Natural killer cell treated with Interleukin-12 subunit alpha and Interleukin-12 subunit beta and Interleukin-15 and Interleukin-18, amount 100 ng/mL, for 72 hours (primary cell): ENCODE measurements at regions not wholly inside any gene's neighbourhood (a gene's known extent, or its start where the extent isn't known, plus 50 kb on each side); places are given as distances from the start of the nearest gene placed in this dataset.
"Not testable (repeated sequence)": the region's sequence is repeated elsewhere in the genome, so short reads cannot be mapped to it uniquely, and the experiment has no call there.

Experiments used
- ATAC-seq, 2 donors: fragments of 150-1000 bp; cut with Tn5 transposase in 1 of 2; sonication (Bioruptor Pico), chemical (Tn5 transposase) in 1 of 2; 2 replicates each; pipeline ENCODE4 v1.10.0; 2021
- DNase-seq: peaks from one replicate; pipeline ENCODE4 v3.0.0; 2022; ENCODE audit warnings: low spot score
- H3K27ac Mint-ChIP-seq, 2 donors: 1 replicate in 1 of 2; 2 replicates in 1 of 2; pipeline ENCODE4 v1.8.0; 2022; ENCODE audit warnings: mixed read lengths in 2 of 2, mild to moderate bottlenecking in 1 of 2, moderate library complexity in 1 of 2
- H3K27me3 Mint-ChIP-seq, 2 donors: 1 replicate in 1 of 2; 2 replicates in 1 of 2; pipeline ENCODE4 v1.8.0; 2022; ENCODE audit warnings: mixed read lengths in 2 of 2
- H3K36me3 Mint-ChIP-seq: one replicate; pipeline ENCODE4 v1.8.0; 2022; ENCODE audit warnings: mixed read lengths
- H3K4me1 Mint-ChIP-seq, 2 donors: 1 replicate in 1 of 2; 2 replicates in 1 of 2; pipeline ENCODE4 v1.8.0; 2022; ENCODE audit warnings: low read depth in 2 of 2, mixed read lengths in 2 of 2, mild to moderate bottlenecking in 1 of 2
- H3K4me3 Mint-ChIP-seq: one replicate; pipeline ENCODE4 v1.8.0; 2022; ENCODE audit warnings: mixed read lengths
- H3K9me3 Mint-ChIP-seq: 2 replicates; pipeline ENCODE4 v1.8.0; 2022; ENCODE audit warnings: mixed read lengths

DNA sequence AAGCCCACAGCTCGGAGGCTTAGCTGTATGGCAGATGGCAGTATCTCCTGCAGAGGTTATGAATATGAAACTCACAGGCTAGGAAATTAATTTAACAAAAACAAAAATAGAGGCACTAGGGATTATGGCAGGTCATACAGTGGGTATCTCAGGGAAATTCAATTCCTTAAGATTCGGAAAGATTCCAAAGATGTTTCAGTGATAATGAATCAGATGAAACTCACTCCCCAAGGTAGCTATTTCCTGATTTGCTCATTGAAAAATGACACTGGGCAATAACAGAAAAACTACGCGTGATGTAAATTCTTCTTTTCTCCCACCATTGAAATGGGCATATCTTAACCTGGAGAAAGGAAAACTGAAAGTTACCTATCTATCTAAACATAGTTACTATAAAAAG is 414.1 kb downstream of the STK39 start:
- peaks cover 6 to 15% of the 10 kb centered on the region in 2 donors for H3K27me3 Mint-ChIP-seq
- no peaks in the 10 kb centered on the region for H3K9me3 Mint-ChIP-seq
- H3K36me3 Mint-ChIP-seq, result no peaks in the 10 kb centered on the region
- no peak for ATAC-seq
- DNase-seq, result no peak
- no peaks in the 10 kb centered on the region for H3K4me1 Mint-ChIP-seq
- H3K4me3 Mint-ChIP-seq, result no peak overlapping the region
- H3K27ac Mint-ChIP-seq, result no peak overlapping the region

DNA sequence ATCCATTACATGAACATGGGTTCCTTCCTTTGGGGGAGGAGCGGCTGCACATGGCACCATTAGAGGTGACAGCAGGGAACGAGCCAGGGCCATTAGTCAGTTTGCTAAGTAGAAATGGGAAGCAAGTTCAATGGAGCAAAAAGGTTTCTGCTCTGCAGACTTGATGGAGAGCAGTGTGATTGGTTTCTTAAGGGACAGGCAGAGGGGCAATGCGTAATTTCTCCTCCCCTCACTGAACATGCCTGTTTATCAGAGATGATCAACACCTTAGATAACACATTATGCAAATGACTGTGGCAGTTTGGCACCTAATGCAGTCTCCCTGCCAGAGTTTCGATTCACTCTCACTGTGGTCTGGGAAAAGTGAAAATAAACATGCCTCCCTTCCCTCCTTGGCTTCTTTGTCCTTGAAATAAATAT is 414.5 kb downstream of the STK39 start:
- Mint-ChIP-seq H3K4me3 (no peak overlapping the region), H3K27ac (no peak overlapping the region), H3K4me1 (no peaks in the 10 kb centered on the region), H3K36me3 (no peaks in the 10 kb centered on the region), H3K9me3 (no peaks in the 10 kb centered on the region), H3K27me3 (peaks cover 6 to 15% of the 10 kb centered on the region in 2 donors)
- DNase-seq (no peak), ATAC-seq (no peak)

DNA sequence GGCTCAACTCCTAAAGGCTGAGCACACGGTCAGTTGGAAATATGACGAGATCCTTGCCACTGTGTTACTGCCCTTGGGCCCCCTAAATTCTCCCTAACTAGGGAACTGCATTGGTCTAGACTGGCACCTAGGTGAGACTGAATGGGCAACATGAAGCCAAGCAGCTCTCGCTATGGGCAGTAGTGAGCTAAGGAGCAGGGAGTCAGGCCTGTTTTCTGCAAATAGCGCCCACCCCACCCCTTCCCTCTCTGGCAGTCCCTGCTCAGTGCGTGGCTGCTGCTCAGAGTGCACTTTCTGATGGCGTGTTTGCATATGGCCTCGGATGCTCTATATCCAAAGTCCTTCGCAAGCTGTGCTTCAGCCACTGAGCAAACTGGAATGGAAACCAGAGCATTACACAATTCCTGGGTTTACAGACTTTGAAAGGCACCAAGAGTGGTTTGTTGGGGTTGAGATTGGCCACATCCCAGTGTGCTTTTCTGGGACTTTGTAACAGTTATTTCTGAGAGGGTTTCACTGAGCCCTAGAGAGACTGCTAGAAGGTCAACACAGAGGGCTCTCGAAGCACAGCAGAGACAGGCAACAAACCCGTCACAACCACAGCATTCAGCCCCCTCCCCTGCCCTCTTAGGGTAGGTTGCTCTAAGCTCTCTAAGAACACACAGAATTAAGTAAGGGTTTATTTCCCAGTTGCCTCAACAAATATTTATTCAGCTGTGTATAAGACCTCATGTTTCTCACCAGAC is 419.9 kb downstream of the STK39 start:
- ATAC-seq, result peak in 1 of 2 donors; percentile 25
- Mint-ChIP-seq H3K9me3 (no peaks in the 10 kb centered on the region), H3K27ac (no peak overlapping the region), H3K36me3 (no peaks in the 10 kb centered on the region), H3K4me3 (no peak overlapping the region), H3K27me3 (peaks cover 8 to 18% of the 10 kb centered on the region in 2 donors), H3K4me1 (no peaks in the 10 kb centered on the region)
- DNase-seq, result no peak

DNA sequence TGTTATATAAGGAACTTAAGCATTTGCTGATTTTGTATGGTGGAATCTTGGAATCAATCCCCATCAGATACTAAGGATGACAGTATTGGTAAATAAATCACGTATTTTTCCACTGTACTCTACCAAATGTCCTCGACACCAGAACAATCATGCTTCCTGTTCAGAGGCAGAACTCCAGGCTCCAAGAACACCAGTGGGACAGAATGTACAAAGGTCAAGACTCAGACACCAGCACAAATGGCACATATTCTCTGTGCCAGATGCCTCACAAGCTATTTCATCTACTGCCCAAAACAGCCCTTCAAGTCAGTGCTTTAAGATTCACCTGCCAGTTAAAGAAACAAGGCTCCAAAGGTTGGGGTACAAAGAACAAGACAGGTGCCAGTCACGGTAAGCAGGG is 420.5 kb downstream of the STK39 start:
- Mint-ChIP-seq H3K27me3 (peaks cover 8 to 21% of the 10 kb centered on the region in 2 donors), H3K36me3 (no peaks in the 10 kb centered on the region), H3K9me3 (no peaks in the 10 kb centered on the region), H3K4me3 (no peak overlapping the region), H3K4me1 (no peaks in the 10 kb centered on the region), H3K27ac (no peak overlapping the region)
- DNase-seq (no peak), ATAC-seq (no peak)

DNA sequence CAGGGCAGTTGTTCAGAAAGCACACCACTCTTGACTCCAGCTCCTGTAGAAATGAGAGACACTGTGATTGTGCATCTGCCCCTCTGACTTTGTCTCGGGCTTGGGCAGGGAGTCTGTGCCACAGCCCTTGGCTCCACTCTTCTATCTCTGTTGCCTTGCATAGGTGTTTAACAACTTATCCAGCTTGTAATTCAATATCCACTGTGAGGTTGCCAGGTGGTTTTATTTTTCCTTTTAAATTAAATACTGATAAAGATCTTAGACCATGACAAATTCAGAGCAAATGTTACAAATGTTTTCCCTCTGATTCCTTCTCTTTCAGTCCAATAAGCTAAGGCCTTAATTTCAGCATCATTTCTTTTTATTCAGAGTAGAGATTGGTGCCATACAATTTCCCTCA is 421.7 kb downstream of the STK39 start:
- Mint-ChIP-seq H3K27me3 (peaks cover 4 to 10% of the 10 kb centered on the region in 2 donors), H3K4me3 (no peak overlapping the region), H3K36me3 (no peaks in the 10 kb centered on the region)

DNA sequence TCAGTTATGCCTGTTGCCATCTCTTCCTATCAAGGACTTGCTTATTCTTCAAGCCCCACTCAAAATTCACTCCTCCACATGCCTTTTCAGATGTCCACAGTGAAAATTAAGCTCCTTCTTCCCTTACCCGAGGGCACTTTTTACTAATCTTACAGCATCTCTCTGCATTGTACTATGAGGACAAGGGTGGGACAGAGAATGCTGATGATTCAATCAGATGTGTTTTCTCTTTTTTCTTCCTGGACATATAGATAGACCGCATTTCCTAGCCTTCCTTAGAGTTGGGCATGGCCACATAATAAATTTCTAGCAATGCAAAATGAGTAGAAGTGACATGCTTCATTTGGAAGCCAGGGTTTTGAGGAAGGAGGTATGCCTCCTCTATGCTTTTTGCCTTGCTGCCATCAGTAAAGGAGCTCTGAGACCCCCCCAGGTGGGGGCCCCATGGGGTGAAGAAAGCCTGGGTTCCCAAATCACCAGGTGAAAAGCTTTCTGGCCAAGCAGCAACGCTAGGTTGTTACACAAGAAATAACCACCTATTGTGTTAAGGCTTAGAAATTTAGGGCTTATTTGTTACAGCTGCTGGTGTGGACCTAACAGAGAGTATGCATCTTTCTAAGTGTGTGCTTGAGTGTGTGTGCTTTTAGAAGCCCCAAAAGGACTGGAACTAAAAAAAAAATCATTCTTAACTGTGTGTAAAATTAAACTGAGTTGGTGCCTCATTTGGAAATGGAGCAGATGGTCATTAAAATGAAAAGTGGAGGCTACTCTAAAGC is 424.5 kb downstream of the STK39 start:
- ATAC-seq, result no peak
- no peak overlapping the region for H3K27ac Mint-ChIP-seq

More for the DNA sequence above, 421.7 kb downstream of the STK39 start:
- Mint-ChIP-seq H3K27ac (no peak overlapping the region), H3K9me3 (no peaks in the 10 kb centered on the region), H3K4me1 (no peaks in the 10 kb centered on the region)
- DNase-seq, result no peak
- ATAC-seq, result no peak

DNA sequence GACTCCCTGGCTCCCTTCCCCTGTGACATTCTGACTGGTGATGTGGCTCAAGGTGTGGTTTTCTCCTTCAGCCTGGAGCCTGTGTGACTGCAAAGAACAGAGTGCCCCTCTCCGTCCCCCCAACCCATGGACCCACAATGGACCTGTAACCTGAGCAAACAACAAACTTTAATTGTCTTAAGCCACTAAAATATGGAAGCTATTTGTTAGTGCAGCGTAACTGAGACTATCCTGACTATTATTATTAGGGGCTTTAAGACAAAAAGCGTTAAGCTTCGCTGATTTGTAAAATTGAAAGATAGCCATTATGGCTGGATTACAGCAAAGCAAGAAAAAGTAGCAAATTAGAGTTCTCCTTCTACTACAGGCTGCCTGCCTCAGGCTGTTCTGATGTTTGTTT is 426.9 kb downstream of the STK39 start:
- no peak overlapping the region for H3K4me3 Mint-ChIP-seq
- no peak overlapping the region for H3K27ac Mint-ChIP-seq
- ATAC-seq, result no peak
- no peaks in the 10 kb centered on the region for H3K4me1 Mint-ChIP-seq
- no peak for DNase-seq
- H3K9me3 Mint-ChIP-seq, result no peaks in the 10 kb centered on the region
- H3K36me3 Mint-ChIP-seq, result no peaks in the 10 kb centered on the region
- peaks cover 9 to 12% of the 10 kb centered on the region in 2 donors for H3K27me3 Mint-ChIP-seq

More for the DNA sequence above, 424.5 kb downstream of the STK39 start:
- H3K27me3 Mint-ChIP-seq, result peaks cover 7% of the 10 kb centered on the region in 2 donors
- no peak overlapping the region for H3K4me3 Mint-ChIP-seq
- H3K9me3 Mint-ChIP-seq, result no peaks in the 10 kb centered on the region
- DNase-seq, result no peak
- H3K4me1 Mint-ChIP-seq, result no peaks in the 10 kb centered on the region
- no peaks in the 10 kb centered on the region for H3K36me3 Mint-ChIP-seq

DNA sequence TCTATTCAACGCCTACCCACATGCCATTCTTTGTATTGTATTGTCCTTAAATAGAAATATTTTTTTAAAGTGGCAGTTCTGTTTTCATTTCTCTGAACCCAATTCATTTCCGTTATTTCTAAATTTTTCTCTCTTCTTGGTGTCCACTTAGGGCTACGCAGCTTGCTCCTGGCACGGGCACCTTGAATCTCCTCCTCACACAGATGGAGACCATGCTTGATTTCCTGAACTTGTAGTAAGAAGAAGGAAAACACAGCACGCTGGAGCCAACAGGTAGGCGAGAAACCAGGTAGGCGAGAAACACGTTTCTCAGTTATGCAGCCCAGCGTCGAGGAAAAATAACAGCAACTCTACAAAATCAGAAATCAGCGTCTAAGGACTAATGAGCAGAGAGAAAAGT is 428.9 kb downstream of the STK39 start:
- Mint-ChIP-seq H3K9me3 (no peaks in the 10 kb centered on the region), H3K4me3 (no peak overlapping the region), H3K36me3 (no peaks in the 10 kb centered on the region), H3K27me3 (peaks cover 9 to 12% of the 10 kb centered on the region in 2 donors), H3K27ac (no peak overlapping the region), H3K4me1 (no peaks in the 10 kb centered on the region)
- no peak for ATAC-seq
- no peak for DNase-seq

DNA sequence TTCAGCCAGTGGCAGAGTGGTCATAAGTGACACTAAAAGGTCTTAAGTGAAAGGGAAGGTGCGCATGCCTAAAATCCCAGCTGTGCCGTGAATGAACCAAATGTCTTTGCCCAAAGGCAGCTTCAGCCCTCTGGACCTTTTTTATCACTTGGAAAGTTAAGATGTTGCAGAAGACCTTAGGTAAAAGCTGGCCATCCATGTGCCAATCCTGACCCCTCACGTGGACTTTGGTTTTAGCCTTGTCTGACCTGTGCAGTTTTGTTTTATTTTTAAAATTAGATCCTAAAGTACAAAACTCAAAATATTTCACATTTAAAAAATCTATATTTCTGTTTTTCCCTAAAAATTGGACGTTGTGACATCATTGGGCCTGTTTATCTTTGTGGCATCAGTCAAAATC is 429.5 kb downstream of the STK39 start:
- no peak for ATAC-seq
- Mint-ChIP-seq H3K4me1 (no peaks in the 10 kb centered on the region), H3K27ac (no peak overlapping the region), H3K36me3 (no peaks in the 10 kb centered on the region), H3K9me3 (no peaks in the 10 kb centered on the region), H3K4me3 (no peak overlapping the region), H3K27me3 (peaks cover 9 to 12% of the 10 kb centered on the region in 2 donors)
- no peak for DNase-seq

DNA sequence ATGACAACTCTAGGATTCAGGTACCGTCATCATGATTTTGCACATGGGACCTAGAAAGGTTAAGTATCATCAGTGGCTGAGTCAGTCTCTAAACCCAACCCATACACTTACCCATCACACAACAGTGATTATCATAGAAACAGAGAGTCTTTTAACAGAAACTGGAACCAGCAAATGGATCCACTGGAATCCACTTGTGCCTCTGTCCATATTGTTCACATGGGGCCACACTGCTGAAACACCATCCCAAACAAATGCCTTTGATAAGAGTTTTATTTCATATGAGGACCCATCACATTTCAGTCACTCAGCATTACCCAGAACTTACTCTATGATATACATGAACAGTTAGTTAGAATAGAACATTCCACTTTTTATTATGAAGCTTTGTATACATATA is 430.0 kb downstream of the STK39 start:
- Mint-ChIP-seq H3K36me3 (no peaks in the 10 kb centered on the region), H3K27me3 (peaks cover 5 to 7% of the 10 kb centered on the region in 2 donors), H3K9me3 (no peaks in the 10 kb centered on the region), H3K27ac (no peak overlapping the region), H3K4me1 (no peaks in the 10 kb centered on the region), H3K4me3 (no peak overlapping the region)
- ATAC-seq (no peak), DNase-seq (no peak)

DNA sequence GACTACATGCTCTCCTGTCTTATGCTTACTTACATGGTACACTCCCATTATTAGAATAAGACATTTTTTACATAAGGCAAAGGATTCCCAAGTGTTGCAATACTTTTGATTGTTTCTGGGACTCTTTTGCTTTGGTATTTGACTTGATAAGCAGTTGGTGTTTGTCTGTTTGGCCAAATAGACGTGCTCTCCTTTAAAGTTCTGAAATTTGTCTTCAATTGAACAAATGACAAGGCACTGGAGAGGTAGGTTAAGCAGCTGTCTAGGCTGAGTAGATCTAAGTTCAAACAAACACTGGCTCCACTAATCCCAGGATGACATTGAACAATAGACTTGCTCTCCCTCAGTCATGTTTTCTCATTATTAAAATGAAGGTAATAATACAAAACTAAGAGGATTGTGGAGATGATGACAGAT is 430.5 kb downstream of the STK39 start:
- Mint-ChIP-seq H3K9me3 (no peaks in the 10 kb centered on the region), H3K4me1 (no peaks in the 10 kb centered on the region), H3K36me3 (no peaks in the 10 kb centered on the region), H3K4me3 (no peak overlapping the region), H3K27me3 (peaks cover 5% of the 10 kb centered on the region in 2 donors), H3K27ac (no peak overlapping the region)
- DNase-seq (no peak), ATAC-seq (no peak)

DNA sequence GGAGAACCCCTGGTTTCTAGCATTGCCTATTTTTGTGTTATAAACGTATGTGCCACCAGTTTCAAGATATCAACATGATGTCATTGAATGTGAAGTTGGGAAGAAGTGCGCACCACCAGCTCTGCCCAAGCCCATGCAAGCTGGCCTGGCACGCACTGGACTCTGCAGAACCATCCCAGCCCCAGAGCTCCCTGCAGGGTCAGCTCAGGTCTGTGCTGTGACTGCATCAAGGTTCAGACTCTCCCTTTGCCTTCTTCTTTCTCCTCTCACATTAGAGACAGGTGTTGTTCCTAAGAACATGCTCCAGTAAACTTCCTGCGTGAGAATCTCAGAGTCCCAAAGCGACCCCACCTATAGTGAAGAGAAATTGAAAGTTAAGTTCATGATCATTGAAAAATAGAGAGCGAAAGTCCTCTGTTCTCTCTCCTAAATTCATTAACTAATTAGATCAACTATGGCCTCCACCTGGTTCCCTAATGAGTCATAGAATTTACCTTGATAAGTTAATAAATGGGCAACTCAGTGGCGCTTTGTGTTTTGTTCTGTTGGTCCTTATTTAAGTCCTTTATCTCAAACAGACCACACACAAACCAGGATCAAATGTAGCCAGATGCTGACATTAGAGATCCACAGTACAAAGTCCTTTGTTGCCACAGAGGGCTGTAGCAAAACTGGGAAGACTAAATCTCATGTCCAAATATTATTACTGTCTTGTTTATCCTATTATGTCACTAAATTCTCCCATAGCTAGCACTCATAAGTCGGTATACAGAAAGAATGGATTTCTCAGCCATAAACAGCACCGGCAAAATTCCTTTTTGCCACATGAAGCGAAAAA is 432.3 kb downstream of the STK39 start:
- H3K36me3 Mint-ChIP-seq, result no peaks in the 10 kb centered on the region
- H3K9me3 Mint-ChIP-seq, result no peaks in the 10 kb centered on the region
- DNase-seq (no peak), ATAC-seq (peak in 1 of 2 donors; percentile 33)
- H3K4me3 Mint-ChIP-seq, result no peak overlapping the region
- no peak overlapping the region for H3K27ac Mint-ChIP-seq
- no peaks in the 10 kb centered on the region for H3K4me1 Mint-ChIP-seq
- peaks cover 7 to 11% of the 10 kb centered on the region in 2 donors for H3K27me3 Mint-ChIP-seq

DNA sequence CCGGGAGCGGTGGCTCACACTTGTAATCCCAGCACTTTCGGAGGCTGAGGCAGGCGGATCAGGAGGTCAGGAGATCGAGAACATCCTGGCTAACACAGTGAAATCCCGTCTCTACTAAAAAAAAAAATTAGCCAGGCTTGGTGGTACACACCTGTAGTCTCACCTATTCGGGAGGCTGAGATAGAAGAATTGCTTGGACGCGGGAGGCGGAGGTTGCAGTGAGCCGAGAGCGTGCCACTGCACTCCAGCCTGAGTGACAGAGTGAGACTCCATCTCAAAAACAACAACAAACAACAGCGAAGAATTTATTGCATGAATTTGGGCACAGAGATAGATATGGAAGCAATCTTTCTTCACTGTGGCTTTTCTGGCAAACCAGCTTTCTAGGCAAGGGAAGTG is 432.9 kb downstream of the STK39 start:
- not testable (repeated sequence) for DNase-seq, H3K4me1 Mint-ChIP-seq, ATAC-seq, H3K9me3 Mint-ChIP-seq, H3K27ac Mint-ChIP-seq, H3K4me3 Mint-ChIP-seq, H3K36me3 Mint-ChIP-seq
- H3K27me3 Mint-ChIP-seq, result peaks cover 4 to 11% of the 10 kb centered on the region in 2 donors

DNA sequence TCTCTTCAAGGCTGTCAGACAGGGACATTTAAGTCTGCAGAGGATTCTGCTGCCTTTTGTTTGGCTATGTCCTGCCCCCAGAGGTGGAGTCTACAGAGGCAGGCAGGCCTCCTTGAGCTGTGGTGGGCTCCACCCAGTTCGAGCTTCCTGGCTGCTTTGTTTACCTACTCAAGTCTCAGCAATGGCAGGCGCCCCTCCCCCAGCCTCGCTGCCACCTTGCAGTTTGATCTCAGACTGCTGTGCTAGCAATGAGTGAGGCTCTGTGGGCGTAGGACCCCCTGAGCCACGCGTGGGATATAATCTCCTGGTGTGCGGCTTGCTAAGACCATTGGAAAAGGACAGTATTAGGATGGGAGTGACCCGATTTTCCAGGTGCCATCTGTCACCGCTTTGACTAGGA is 437.6 kb downstream of the STK39 start:
- not testable (repeated sequence) for ATAC-seq, H3K4me3 Mint-ChIP-seq, H3K36me3 Mint-ChIP-seq, H3K4me1 Mint-ChIP-seq, H3K27ac Mint-ChIP-seq, DNase-seq
- Mint-ChIP-seq H3K27me3 (peaks cover 8 to 14% of the 10 kb centered on the region in 2 donors), H3K9me3 (peaks cover 11% of the 10 kb centered on the region)
